ENCODE measurements at regions not wholly inside any gene's neighbourhood (a gene's known extent, or its start where the extent isn't known, plus 50 kb on each side); places are given as distances from the start of the nearest gene placed in this dataset.
"Not testable (repeated sequence)": the region's sequence is repeated elsewhere in the genome, so short reads cannot be mapped to it uniquely, and the experiment has no call there.

DNA sequence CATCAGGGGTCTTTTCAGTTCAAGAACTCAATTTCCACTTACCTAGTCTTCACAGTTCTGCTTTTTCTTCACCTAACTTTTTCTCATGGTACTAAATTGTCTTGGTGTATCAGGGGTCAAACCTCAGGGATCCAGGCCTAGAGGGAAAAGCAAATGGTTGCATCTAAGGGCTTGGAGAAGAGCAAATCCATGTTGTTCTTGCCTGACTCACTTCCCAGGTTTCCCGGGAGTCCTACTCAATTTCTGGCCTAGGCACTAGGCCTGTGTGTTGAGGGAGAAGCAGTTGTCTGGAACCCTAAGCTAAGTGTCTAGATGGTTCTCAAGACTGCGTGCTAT lies 191.9 kb upstream of the STK26 start:
- DNase-seq = no peak

DNA sequence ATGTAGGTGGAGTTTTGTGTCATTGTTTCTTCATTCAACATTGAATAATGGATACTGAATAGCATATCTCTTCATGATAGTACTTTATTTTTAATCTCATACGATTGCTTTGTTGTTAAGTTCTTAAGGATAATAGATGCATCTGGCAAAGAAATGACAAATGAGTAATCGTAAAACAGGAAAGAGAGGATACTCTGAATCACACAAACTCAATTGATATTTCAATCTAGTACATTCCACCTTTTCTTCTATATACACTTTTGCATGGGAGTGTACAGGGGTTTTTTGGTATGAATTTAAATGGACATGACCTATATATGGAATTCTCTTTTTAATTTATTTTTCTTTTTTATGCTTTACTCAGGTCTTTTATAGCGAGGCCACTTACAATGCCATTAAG lies 186.9 kb upstream of the STK26 start:
- no peak for DNase-seq

DNA sequence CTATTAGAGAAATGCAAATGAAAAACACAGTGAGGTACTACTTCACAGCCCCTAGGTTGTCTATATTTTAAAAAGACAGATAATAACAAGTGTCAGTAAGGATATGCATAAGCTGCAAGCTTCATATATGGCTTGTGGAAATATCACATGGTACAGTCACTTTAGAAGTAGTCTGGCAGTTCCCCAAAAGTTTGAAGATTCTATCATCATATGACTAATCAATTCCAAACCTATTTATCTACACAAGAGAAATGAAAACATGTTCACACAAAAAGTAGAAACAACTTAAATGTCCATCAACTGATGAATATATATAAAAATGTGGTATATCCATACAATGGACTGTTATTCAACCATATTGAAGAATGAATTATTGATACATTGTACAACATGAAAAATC lies 185.8 kb upstream of the STK26 start:
- no peak for DNase-seq

- DNase-seq = no peak
Observed at GRCh38 chrX:131840799-131841495, 182.2 kb upstream of the STK26 start.

GRCh38 chrX:131841496-131842437 lies 181.3 kb upstream of the STK26 start:
- peak; percentile 76 for DNase-seq

GRCh38 chrX:131843987-131844386 lies 179.1 kb upstream of the STK26 start:
- DNase-seq = no peak

GRCh38 chrX:131845201-131845600 lies 177.9 kb upstream of the STK26 start:
- no peak for DNase-seq

- DNase-seq = no peak
Observed at GRCh38 chrX:131845771-131846170, 177.3 kb upstream of the STK26 start.

DNA sequence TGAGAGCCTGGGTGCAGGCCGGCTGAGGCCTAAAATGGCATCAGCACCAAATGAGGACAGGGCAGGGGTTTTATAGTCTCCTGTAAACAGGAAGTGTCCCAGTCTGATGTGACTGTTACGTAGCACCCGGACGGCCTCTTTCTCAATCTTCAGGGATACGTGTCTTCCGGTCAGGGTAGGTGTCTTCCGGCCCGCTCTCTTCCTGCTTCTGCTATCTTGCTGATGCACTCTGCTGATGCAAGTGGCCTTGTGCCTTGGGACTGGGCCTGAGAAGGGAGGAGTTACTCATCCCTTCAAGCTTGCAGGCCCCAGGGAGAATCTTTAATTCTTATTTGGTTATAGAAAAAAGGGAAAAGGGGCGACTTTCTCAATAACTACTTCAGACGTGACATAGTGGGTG lies 172.1 kb upstream of the STK26 start:
- DNase-seq = not testable (repeated sequence)

DNA sequence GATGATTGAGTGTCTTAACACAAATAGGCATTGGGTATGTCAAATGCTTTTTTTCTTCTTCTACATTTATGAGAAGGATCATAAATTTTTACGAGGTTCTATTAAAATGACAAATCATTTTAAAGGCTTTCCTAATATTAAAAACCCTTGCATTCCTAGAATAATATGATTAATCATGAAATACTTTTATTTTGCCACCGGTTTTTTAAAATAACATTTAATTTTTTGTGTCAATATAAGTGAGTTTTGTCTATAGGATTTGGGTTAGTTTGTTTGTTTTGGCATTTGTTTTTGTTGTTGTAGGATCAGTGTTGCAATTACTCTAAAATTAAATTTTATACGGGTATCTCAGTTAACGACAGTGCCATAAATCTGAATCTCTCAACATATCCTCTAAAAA lies 169.7 kb upstream of the STK26 start:
- DNase-seq = no peak

GRCh38 chrX:131854581-131854980 lies 168.5 kb upstream of the STK26 start:
- DNase-seq = peak; percentile 4

DNA sequence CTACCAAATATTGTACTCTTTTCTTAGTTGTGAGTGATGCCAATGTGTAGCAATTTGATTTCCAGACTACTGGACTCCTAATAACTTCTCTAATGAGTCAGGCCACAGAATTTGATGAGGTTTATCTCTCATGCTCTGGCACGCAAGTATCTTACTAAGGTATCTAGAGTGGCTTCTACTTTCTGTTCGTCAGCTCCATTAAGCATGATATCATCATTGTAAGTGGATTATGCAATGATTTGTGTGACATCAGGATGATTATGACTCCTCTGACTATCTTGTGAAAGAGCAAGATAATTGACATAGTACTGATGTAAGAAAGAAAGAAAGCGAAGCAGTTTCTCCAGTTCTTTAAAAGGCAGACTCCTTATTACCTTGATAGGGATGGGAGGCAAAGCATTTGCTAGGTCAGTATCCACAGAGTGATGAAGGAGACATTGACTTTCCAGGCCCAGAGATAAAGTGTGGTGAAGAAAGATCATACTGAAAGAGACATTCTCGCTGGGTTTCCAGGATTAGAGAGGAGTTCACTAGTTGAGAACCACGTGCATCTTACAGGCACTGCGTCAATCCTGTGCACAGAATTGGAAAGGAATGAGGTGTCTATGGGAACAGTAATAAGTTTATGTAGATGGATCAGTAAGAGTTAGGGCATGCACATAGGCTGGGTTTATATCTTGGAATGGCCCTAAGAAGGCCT lies 161.9 kb upstream of the STK26 start:
- no peak for DNase-seq

GRCh38 chrX:131862321-131862720 lies 160.8 kb upstream of the STK26 start:
- no peak for DNase-seq

DNA sequence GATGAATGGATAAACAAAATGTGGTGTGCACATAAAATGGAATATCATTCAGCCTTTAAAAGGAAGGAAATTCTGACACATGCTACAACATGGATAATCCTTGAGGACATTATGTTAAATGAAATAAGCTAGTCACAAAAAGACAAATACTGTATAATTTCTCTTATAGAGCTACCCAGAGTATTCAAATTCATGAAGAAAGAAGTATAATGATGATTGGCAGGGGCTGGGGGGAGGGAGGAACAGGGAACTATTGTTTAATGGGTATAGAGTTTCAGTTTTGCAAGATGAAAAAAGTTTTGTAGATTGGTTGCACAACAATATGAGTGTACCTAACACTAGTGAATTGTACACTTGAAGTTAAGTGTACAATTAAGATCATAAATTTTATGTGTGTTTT lies 153.9 kb upstream of the STK26 start:
- no peak for DNase-seq

GRCh38 chrX:131874300-131874699 lies 148.8 kb upstream of the STK26 start:
- no peak for DNase-seq

DNA sequence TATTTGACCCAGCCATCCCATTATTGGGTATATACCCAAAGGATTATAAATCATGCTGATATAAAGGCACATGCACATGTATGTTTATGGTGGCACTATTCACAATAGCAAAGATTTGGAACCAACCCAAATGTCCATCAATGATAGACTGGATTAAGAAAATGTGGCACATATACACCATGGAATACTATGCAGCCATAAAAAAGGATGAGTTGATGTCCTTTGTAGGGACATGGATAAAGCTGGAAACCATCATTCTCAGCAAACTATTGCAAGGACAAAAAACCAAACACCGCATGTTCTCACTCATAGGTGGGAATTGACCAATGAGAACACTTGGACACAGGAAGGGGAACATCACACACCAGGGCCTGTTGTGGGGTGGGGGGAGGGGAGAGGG lies 147.3 kb upstream of the STK26 start:
- not testable (repeated sequence) for DNase-seq

- DNase-seq = no peak
Observed at GRCh38 chrX:131881194-131881593, 141.9 kb upstream of the STK26 start.

GRCh38 chrX:131885042-131885441 lies 138.1 kb upstream of the STK26 start:
- DNase-seq = not testable (repeated sequence)

GRCh38 chrX:131893857-131894256 lies 129.2 kb upstream of the STK26 start:
- DNase-seq = not testable (repeated sequence)

GRCh38 chrX:131894995-131895394 lies 128.1 kb upstream of the STK26 start:
- no peak for DNase-seq

DNA sequence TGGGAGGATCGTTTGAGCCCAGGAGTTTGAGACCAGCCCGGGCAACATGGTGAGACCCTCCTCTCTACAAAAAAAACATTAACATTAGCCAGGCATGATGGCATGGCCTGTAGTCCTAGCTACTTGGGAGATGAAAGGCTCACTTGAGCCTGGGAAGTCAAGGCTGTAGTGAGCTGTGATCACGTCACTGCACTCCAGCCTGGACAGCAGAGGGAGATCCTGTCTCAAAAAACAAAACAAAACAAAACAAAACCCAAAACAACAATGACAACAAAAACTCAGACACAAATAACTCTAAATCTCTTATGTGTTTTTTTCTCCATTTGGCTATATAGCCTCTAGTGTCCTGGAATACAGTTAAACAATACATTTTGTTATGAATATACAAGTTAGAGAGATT lies 127.3 kb upstream of the STK26 start:
- no peak for DNase-seq

DNA sequence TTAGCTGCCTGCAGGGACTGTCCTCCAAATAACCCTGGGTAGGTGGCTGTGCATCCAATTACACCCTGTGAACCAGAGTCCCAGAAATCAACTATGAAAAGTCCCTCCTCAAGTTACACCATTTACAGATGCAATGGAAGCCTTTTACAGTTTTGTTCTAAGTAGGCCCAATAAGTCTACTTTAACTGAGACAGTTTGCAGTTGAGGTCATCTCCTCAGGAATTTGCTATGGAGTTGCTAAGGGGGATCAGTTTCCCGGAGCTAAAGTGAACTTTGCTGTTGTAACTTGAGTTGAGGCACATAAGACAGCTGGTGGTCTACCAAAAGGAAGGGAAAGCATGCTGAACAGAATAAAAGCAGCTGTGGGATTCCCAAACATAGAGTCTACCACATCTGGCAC lies 121.6 kb upstream of the STK26 start:
- DNase-seq = peak; percentile 16

DNA sequence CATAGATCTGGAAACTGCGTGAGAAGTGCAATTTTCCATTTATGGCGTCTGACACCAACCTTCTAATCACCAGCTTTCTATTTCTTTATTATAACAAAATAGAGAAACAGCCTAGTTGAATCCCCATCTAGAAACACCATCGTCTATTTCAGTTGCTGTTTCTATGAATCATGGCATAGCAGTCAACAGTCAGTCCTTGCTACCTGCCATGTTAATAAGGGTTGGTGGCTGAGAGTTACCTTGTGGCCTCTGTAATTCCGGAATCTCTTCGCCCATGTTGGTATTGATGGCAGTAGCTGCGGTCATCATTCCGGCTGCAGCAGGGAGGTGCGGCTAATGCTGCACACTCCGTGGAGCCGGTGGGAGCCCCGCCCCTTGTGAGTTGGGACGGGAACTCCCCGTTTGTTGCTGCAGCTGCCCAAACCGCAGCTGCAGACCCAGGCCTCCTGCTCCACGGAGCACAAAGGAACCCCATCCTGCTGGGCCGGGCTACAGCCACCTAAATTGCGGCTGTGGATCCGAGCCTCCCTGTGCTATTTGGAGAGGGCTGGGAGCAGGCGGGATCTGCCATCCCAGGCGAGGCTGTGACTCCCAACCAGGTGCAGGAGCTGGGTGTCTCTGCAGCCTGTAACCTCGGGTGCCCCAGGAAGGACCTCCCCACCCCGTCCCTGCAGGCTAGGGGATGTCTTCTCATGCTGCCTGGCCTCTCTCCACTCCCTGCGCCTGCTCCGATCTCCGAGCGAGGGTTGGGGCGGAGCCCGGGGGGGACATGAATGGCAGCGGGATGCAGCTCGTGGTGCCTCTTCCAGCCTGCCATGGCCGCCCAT lies 115.4 kb upstream of the STK26 start:
- DNase-seq = no peak
